ENCODE measurements at regions not wholly inside any gene's neighbourhood (a gene's known extent, or its start where the extent isn't known, plus 50 kb on each side); places are given as distances from the start of the nearest gene placed in this dataset.
"Not testable (repeated sequence)": the region's sequence is repeated elsewhere in the genome, so short reads cannot be mapped to it uniquely, and the experiment has no call there.

- peak in 1 of 10 donors; percentile 71 for DNase-seq
- intact Hi-C loops (cut with DNase I): no loop called here
Measured at GRCh38 chr13:78168981-78169380, 250.3 kb upstream of the EDNRB start.

- intact Hi-C loops (cut with DNase I): no loop called here
- DNase-seq: no peak
Measured at GRCh38 chr13:78161266-78161665, 242.6 kb upstream of the EDNRB start.

- DNase-seq: no peak
- intact Hi-C loops (cut with DNase I): no loop called here
Measured at GRCh38 chr13:78160793-78161192, 242.2 kb upstream of the EDNRB start.

GRCh38 chr13:78152415-78152814 lies 233.8 kb upstream of the EDNRB start:
- DNase-seq: no peak
- intact Hi-C loops (cut with DNase I): no loop called here

GRCh38 chr13:78147905-78148304 lies 229.3 kb upstream of the EDNRB start:
- no peak for DNase-seq
- intact Hi-C loops (cut with DNase I): no loop called here

GRCh38 chr13:78145276-78145675 lies 226.6 kb upstream of the EDNRB start:
- intact Hi-C loops (cut with DNase I): no loop called here
- DNase-seq: no peak

- no peak for DNase-seq
- intact Hi-C loops (cut with DNase I): loop anchor here (5.0 kb wide), 1 partner anchor 838 kb away; no protein-coding TSS in a partner anchor
Measured at GRCh38 chr13:78139765-78140164, 221.1 kb upstream of the EDNRB start.

- intact Hi-C loops (cut with DNase I): loop anchor here (5.0 kb wide), 1 partner anchor 839 kb away; no protein-coding TSS in a partner anchor
Measured at GRCh38 chr13:78138756-78139155, 220.1 kb upstream of the EDNRB start.

GRCh38 chr13:78137404-78138142 lies 218.9 kb upstream of the EDNRB start:
- intact Hi-C loops (cut with DNase I): loop anchor here (5.0 kb wide), 1 partner anchor 840 kb away; no protein-coding TSS in a partner anchor
- DNase-seq: no peak

More at GRCh38 chr13:78138756-78139155, 220.1 kb upstream of the EDNRB start:
- DNase-seq: no peak

- DNase-seq: no peak
- intact Hi-C loops (cut with DNase I): loop anchor here (5.0 kb wide), 1 partner anchor 840 kb away; no protein-coding TSS in a partner anchor
Measured at GRCh38 chr13:78136966-78137365, 218.3 kb upstream of the EDNRB start.

- DNase-seq: no peak
- intact Hi-C loops (cut with DNase I): no loop called here
Measured at GRCh38 chr13:78133511-78133910, 214.9 kb upstream of the EDNRB start.

- no peak for DNase-seq
- intact Hi-C loops (cut with DNase I): no loop called here
Measured at GRCh38 chr13:78131811-78132210, 213.2 kb upstream of the EDNRB start.

GRCh38 chr13:78131346-78131745 lies 212.7 kb upstream of the EDNRB start:
- intact Hi-C loops (cut with DNase I): no loop called here
- no peak for DNase-seq

GRCh38 chr13:78129823-78130222 lies 211.2 kb upstream of the EDNRB start:
- intact Hi-C loops (cut with DNase I): no loop called here
- DNase-seq: no peak

GRCh38 chr13:78129359-78129758 lies 210.7 kb upstream of the EDNRB start:
- intact Hi-C loops (cut with DNase I): no loop called here
- DNase-seq: no peak

- DNase-seq: peak in 7 of 10 donors; percentile 37 to 79 (median 51)
Measured at GRCh38 chr13:78121459-78122348, 203.1 kb upstream of the EDNRB start.

GRCh38 chr13:78121001-78121400 lies 202.4 kb upstream of the EDNRB start:
- no peak for DNase-seq
- intact Hi-C loops (cut with DNase I): loop anchor here (1.0 to 5.0 kb wide), 3 partner anchors 342 to 629 kb away; no protein-coding TSS in a partner anchor

More at GRCh38 chr13:78121459-78122348, 203.1 kb upstream of the EDNRB start:
- intact Hi-C loops (cut with DNase I): loop anchor here (1.0 to 5.0 kb wide), 3 partner anchors 342 to 629 kb away; no protein-coding TSS in a partner anchor

- DNase-seq: not testable (repeated sequence)
- intact Hi-C loops (cut with DNase I): loop anchor here (2.0 to 5.0 kb wide), 2 partner anchors 521 to 628 kb away; no protein-coding TSS in a partner anchor
Measured at GRCh38 chr13:78120144-78120543, 201.5 kb upstream of the EDNRB start.

- intact Hi-C loops (cut with DNase I); DNase-seq: not testable (repeated sequence)
Measured at GRCh38 chr13:78117070-78117469, 198.4 kb upstream of the EDNRB start.

GRCh38 chr13:78105656-78106055 lies 187.0 kb upstream of the EDNRB start:
- DNase-seq: no peak
- intact Hi-C loops (cut with DNase I): no loop called here

GRCh38 chr13:78103936-78104335 lies 185.3 kb upstream of the EDNRB start:
- no peak for DNase-seq
- intact Hi-C loops (cut with DNase I): no loop called here

All from posterior cingulate gyrus (tissue), 11 donors.